Kidney (tissue), 13 donors: ENCODE measurements at regions not wholly inside any gene's neighbourhood (a gene's known extent, or its start where the extent isn't known, plus 50 kb on each side); places are given as distances from the start of the nearest gene placed in this dataset.

Experiments used
- DNase-seq, 5 donors: peaks; one replicate each; pipeline ENCODE4 v3.0.0-alpha.2; 2013 to 2020
- FAIRE-seq: peaks from 2 replicates; lab custom pipeline; 2012; peaks lifted over from hg19 to GRCh38; lab: Jason Lieb, UNC
- H3K27ac ChIP-seq, 2 donors: one replicate each; pipeline ENCODE4 v1.7.0; 2013; ENCODE audit warnings: low read depth in 2 of 2, low read length in 2 of 2, inconsistent platforms in 1 of 2
- H3K27me3 ChIP-seq: one replicate; pipeline ENCODE4 v1.7.1; 2013; ENCODE audit warnings: low read length, inconsistent platforms; ENCODE audit not compliant: control insufficient read depth, insufficient read depth
- H3K36me3 ChIP-seq, 3 donors: one replicate each; pipeline versions ENCODE4 v1.7.0 to v1.7.1; 2013; ENCODE audit warnings: low read length in 3 of 3, control low read depth in 1 of 3, inconsistent platforms in 1 of 3; ENCODE audit not compliant: insufficient read depth in 3 of 3, control insufficient read depth in 2 of 3
- H3K4me1 ChIP-seq, 3 donors: one replicate each; pipeline versions ENCODE4 v1.7.0 to v1.7.1; 2013; ENCODE audit warnings: low read length in 3 of 3, inconsistent platforms in 1 of 3, low read depth in 1 of 3; ENCODE audit not compliant: control insufficient read depth in 2 of 3, insufficient read depth in 2 of 3
- H3K4me3 ChIP-seq, 3 donors: one replicate each; pipeline versions ENCODE4 v1.7.0 to v1.8.1; 2013; ENCODE audit warnings: low read length in 3 of 3, control low read depth in 1 of 3, inconsistent platforms in 1 of 3
- H3K9ac ChIP-seq, 3 donors: one replicate each; pipeline versions ENCODE4 v1.7.0 to v1.7.1; 2013; ENCODE audit warnings: low read length in 3 of 3, control low read depth in 1 of 3, inconsistent platforms in 1 of 3
- H3K9me3 ChIP-seq, 3 donors: one replicate each; pipeline versions ENCODE4 v1.7.0 to v1.7.1; 2013; ENCODE audit warnings: low read length in 3 of 3, control low read depth in 1 of 3, inconsistent platforms in 1 of 3; ENCODE audit not compliant: control insufficient read depth in 2 of 3, insufficient read depth in 1 of 3
- intact Hi-C: fragments of 100-400 bp; cut with DNase I; formaldehyde crosslinking; loops from one replicate; pipeline ENCODE4 v1.11.1; 2022
- TF ChIP-seq, protein P1 (sequence below): IDR thresholded peaks from 3 replicates; pipeline ENCODE4 v1.5.1; 2012; ENCODE audit warnings: mild to moderate bottlenecking, moderate library complexity, borderline replicate concordance; ENCODE audit not compliant: insufficient read depth; ENCODE audit errors: extremely low read depth
- donor health status: control.
- donor health status: control.
- donor health status: control.
- donor health status: control.
- donor health status: control.
- donor health status: DM: yes; HTN: yes; CAD: no.
- donor health status: Normal renal cell carcinoma (clear cell type).

DNA sequence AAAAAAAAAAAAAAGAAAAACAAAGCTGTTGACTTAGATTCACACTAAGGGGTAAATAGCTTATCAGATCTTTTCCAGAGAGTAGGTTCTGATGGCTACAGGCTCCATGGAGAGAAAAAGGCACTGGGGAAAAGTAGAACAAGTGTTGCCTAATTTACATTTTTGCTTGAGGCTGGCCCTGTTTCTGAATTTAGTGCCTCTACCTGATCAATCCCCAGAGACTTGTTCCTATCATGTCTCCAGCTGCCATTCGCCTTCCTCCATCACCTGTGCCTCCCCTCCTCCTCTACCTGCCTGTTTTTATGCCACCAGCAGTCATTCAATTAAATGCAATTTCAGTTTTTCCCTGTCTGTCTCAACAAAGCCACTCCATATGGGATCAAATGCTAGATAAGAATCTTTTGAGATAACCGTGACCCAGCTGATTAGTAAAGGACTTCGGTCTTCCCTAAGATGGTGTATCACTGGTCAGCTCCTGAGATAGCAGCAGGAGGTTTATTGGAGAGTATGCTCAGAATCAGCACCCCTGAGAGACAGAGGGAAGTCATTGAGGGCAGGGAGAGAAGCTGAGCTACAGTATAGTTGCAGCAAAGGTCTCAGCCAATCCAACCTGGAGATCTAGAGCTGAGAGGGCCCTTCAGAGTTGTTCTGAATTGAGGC lies 88.1 kb upstream of the GADL1 start:
- Histone ChIP-seq H3K4me1 (peaks cover 0 to 6% (median 2%) of the 10 kb centered on the region in 3 donors), H3K36me3 (no peaks in the 10 kb centered on the region), H3K9ac (no peak overlapping the region), H3K27ac (no peak overlapping the region), H3K9me3 (no peaks in the 10 kb centered on the region), H3K27me3 (no peaks in the 10 kb centered on the region), H3K4me3 (no peak overlapping the region)
- intact Hi-C loops: no loop called here
- TF ChIP-seq, protein P1, sequence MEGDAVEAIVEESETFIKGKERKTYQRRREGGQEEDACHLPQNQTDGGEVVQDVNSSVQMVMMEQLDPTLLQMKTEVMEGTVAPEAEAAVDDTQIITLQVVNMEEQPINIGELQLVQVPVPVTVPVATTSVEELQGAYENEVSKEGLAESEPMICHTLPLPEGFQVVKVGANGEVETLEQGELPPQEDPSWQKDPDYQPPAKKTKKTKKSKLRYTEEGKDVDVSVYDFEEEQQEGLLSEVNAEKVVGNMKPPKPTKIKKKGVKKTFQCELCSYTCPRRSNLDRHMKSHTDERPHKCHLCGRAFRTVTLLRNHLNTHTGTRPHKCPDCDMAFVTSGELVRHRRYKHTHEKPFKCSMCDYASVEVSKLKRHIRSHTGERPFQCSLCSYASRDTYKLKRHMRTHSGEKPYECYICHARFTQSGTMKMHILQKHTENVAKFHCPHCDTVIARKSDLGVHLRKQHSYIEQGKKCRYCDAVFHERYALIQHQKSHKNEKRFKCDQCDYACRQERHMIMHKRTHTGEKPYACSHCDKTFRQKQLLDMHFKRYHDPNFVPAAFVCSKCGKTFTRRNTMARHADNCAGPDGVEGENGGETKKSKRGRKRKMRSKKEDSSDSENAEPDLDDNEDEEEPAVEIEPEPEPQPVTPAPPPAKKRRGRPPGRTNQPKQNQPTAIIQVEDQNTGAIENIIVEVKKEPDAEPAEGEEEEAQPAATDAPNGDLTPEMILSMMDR: no peak
- FAIRE-seq (no peak), DNase-seq (no peak)

- Histone ChIP-seq H3K9me3 (no peaks in the 10 kb centered on the region), H3K9ac (no peak overlapping the region), H3K27ac (no peak overlapping the region), H3K36me3 (no peaks in the 10 kb centered on the region), H3K4me1 (peaks cover 0 to 6% (median 2%) of the 10 kb centered on the region in 3 donors), H3K27me3 (no peaks in the 10 kb centered on the region), H3K4me3 (no peak overlapping the region)
- FAIRE-seq (no peak), DNase-seq (peak in 2 of 5 donors; percentile 24 to 49)
- intact Hi-C loops: no loop called here
- TF ChIP-seq, protein P1: no peak
These were observed 90.6 kb upstream of the GADL1 start for GRCh38 chr3:30984855-30985749.

DNA sequence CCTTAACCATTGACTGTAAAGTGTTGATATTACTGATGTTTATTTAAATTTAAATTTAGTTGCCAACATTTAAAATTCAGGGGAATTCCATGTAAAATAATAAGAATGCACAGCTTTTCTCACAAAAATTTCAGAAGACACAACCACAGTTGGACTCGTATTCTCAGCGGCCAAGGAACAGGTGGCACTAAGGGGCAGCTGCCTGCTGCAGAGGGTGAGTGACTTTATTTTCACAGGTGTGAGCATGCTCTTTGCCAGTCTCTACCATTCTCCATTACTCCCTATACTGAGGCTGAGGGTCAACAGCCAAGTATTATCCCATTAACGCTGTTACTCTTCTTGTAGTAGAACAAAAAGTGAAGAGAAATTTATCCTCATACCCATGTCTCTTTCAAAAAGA lies 92.1 kb upstream of the GADL1 start:
- intact Hi-C loops: no loop called here
- Histone ChIP-seq H3K4me3 (no peak overlapping the region), H3K36me3 (no peaks in the 10 kb centered on the region), H3K9me3 (no peaks in the 10 kb centered on the region), H3K27ac (no peak overlapping the region), H3K4me1 (peaks cover 0 to 6% (median 2%) of the 10 kb centered on the region in 3 donors), H3K27me3 (no peaks in the 10 kb centered on the region), H3K9ac (no peak overlapping the region)
- DNase-seq (peak in 1 of 5 donors; percentile 8), FAIRE-seq (no peak)
- TF ChIP-seq, protein P1: no peak
